ENCODE measurements at regions not wholly inside any gene's neighbourhood (a gene's known extent, or its start where the extent isn't known, plus 50 kb on each side); places are given as distances from the start of the nearest gene placed in this dataset.

GRCh38 chr20:7817286-7817685 lies 123.0 kb downstream of the HAO1 start:
- DNase-seq (ENCODE audit: extremely low read depth, low read depth, low spot score) = no peak

GRCh38 chr20:7818477-7818876 lies 121.8 kb downstream of the HAO1 start:
- DNase-seq (ENCODE audit: extremely low read depth, low read depth, low spot score) = no peak

- no peak for DNase-seq (ENCODE audit: extremely low read depth, low read depth, low spot score)
Measured at GRCh38 chr20:7820897-7821296, 119.4 kb downstream of the HAO1 start.

DNA sequence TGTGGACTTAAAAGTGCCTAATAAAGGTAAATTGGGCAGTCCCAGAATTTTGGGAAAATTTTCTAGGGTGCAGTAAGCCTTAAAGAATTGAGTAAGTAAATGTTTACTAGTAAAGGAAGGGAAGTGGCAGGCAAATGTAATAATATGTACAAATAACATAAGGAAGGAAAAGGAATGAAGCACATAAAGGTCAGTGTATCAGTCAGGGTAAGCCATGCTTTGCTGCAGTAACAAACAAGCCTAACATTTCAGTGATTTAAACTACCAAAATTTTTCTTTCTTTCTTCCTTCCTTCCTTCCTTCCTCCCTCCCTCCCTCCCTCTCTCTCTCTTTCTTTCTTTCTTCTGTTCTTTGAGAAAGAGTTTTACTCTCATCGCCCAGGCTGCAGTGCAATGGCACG lies 117.5 kb downstream of the HAO1 start:
- DNase-seq (ENCODE audit: extremely low read depth, low read depth, low spot score) = no peak

DNA sequence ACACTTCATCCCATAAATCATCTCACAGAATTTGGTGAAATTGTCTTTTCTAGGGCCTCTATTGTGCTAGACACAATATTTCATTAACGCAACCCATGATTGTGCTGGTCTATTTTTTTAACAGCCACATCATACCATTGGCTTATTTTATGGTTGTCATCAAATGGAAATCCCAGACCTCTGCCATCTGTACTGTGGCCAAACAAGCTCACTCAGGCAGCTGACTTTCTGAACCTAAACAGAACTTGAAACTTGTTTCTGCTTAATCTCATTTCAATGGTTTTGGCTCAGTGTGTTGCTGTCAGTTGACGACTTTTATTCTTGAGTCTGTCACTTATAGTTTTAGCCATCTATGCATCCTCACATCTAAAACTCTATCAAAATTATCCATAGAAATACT lies 111.8 kb downstream of the HAO1 start:
- no peak for DNase-seq (ENCODE audit: extremely low read depth, low read depth, low spot score)

GRCh38 chr20:7829031-7829430 lies 111.2 kb downstream of the HAO1 start:
- no peak for DNase-seq (ENCODE audit: extremely low read depth, low read depth, low spot score)

- DNase-seq (ENCODE audit: extremely low read depth, low read depth, low spot score) = no peak
Measured at GRCh38 chr20:7829776-7830175, 110.5 kb downstream of the HAO1 start.

Measured in glomerular endothelial cell (primary cell).